Neural cell (in vitro differentiated cells): ENCODE measurements at regions not wholly inside any gene's neighbourhood (a gene's known extent, or its start where the extent isn't known, plus 50 kb on each side); places are given as distances from the start of the nearest gene placed in this dataset.

Source experiments
- CTCF ChIP-seq: fragments of 450-650 bp; IDR thresholded peaks from 2 replicates; pipeline ENCODE4 v1.5.1; 2014; ENCODE audit warnings: antibody characterized with exemption, mild to moderate bottlenecking, moderate library complexity; ENCODE audit not compliant: poor library complexity, severe bottlenecking
- EP300 ChIP-seq: fragments of 450-650 bp; conservative IDR thresholded peaks from 2 replicates; pipeline ENCODE4 v1.6.1; 2014; ENCODE audit warnings: antibody characterized with exemption, mild to moderate bottlenecking, moderate library complexity; ENCODE audit not compliant: poor library complexity, severe bottlenecking
- EZH2 ChIP-seq: fragments of 200-600, 300-800 bp; shearing (Covaris generic), sonication (generic); IDR thresholded peaks from 2 replicates; pipeline ENCODE4 v1.6.1; 2014; ENCODE audit warnings: antibody characterized with exemption, low read length, borderline replicate concordance, mild to moderate bottlenecking; ENCODE audit not compliant: insufficient read depth, poor library complexity, severe bottlenecking
- MXI1 ChIP-seq: fragments of 450-650 bp; conservative IDR thresholded peaks from 2 replicates; pipeline ENCODE4 v1.6.1; 2014; ENCODE audit warnings: antibody characterized with exemption, mild to moderate bottlenecking; ENCODE audit not compliant: poor library complexity, severe bottlenecking
- POLR2AphosphoS5 ChIP-seq: IDR thresholded peaks from 2 replicates; pipeline ENCODE4 v1.6.1; 2012
- RAD21 ChIP-seq: fragments of 450-650 bp; conservative IDR thresholded peaks from 2 replicates; pipeline ENCODE4 v1.6.1; 2014; ENCODE audit warnings: antibody characterized with exemption, mild to moderate bottlenecking, moderate library complexity
- SMC3 ChIP-seq: fragments of 450-650 bp; conservative IDR thresholded peaks from 2 replicates; pipeline ENCODE4 v1.6.1; 2014; ENCODE audit warnings: antibody characterized with exemption, mild to moderate bottlenecking, moderate library complexity; ENCODE audit not compliant: poor library complexity
- TAF1 ChIP-seq: IDR thresholded peaks from 2 replicates; pipeline ENCODE4 v1.6.1; 2012; ENCODE audit warnings: low read depth
- TF ChIP-seq, protein P1 (sequence below): IDR thresholded peaks from 2 replicates; pipeline ENCODE4 v1.6.1; 2012; ENCODE audit warnings: borderline replicate concordance

GRCh38 chr6:40885139-40885774, 153.8 kb downstream of the UNC5CL start:
- TF ChIP-seq EZH2 (no peak), CTCF (no peak), EP300 (no peak), POLR2AphosphoS5 (no peak), TAF1 (no peak), RAD21 (no peak), MXI1 (no peak), SMC3 (no peak)
- TF ChIP-seq, protein P1, sequence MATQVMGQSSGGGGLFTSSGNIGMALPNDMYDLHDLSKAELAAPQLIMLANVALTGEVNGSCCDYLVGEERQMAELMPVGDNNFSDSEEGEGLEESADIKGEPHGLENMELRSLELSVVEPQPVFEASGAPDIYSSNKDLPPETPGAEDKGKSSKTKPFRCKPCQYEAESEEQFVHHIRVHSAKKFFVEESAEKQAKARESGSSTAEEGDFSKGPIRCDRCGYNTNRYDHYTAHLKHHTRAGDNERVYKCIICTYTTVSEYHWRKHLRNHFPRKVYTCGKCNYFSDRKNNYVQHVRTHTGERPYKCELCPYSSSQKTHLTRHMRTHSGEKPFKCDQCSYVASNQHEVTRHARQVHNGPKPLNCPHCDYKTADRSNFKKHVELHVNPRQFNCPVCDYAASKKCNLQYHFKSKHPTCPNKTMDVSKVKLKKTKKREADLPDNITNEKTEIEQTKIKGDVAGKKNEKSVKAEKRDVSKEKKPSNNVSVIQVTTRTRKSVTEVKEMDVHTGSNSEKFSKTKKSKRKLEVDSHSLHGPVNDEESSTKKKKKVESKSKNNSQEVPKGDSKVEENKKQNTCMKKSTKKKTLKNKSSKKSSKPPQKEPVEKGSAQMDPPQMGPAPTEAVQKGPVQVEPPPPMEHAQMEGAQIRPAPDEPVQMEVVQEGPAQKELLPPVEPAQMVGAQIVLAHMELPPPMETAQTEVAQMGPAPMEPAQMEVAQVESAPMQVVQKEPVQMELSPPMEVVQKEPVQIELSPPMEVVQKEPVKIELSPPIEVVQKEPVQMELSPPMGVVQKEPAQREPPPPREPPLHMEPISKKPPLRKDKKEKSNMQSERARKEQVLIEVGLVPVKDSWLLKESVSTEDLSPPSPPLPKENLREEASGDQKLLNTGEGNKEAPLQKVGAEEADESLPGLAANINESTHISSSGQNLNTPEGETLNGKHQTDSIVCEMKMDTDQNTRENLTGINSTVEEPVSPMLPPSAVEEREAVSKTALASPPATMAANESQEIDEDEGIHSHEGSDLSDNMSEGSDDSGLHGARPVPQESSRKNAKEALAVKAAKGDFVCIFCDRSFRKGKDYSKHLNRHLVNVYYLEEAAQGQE = no peak
